ENCODE measurements at regions not wholly inside any gene's neighbourhood (a gene's known extent, or its start where the extent isn't known, plus 50 kb on each side); places are given as distances from the start of the nearest gene placed in this dataset.
"Not testable (repeated sequence)": the region's sequence is repeated elsewhere in the genome, so short reads cannot be mapped to it uniquely, and the experiment has no call there.

DNA sequence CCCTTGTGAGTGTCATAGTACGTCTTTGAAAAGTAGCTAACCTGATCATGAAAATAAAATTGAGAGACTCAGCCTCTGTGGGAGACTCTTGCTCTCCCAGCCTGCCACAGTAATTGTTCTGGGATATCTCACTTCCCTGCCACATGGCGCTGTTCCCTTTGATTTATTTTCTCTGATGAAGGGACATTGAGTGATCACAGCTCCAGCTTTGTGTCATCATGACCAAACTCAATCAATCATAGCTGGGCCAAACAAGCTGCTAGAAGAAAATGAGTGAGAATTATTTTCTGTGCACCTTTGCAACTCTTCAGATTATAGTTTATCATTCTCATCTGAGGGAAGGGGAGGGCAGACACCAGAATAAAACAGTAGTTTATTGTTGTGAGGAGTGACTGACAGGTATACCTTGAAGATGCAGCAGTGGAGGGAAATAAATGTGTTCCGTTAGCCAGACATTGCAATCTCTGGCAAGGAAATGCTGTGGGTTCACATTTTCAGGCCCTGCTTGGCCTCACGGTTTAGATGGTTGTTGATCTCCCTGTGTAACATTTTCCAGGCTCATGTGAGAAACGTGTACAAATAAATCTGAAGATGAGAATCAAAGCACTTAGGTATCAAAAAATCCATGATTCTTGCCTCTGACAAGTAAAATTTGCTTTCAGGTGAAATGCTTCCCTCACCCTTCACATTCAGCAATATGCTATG lies 174.7 kb upstream of the FBXL17 start:
- Mint-ChIP-seq H3K27me3 (peaks cover 2% of the 10 kb centered on the region), H3K4me1 (no peaks in the 10 kb centered on the region), H3K27ac (no peak overlapping the region), H3K4me3 (no peak overlapping the region), H3K9me3 (no peaks in the 10 kb centered on the region), H3K36me3 (no peaks in the 10 kb centered on the region)
- ATAC-seq (ENCODE audit: low read depth) (no peak), DNase-seq (ENCODE audit: low spot score in 2 of 2) (no peak)

DNA sequence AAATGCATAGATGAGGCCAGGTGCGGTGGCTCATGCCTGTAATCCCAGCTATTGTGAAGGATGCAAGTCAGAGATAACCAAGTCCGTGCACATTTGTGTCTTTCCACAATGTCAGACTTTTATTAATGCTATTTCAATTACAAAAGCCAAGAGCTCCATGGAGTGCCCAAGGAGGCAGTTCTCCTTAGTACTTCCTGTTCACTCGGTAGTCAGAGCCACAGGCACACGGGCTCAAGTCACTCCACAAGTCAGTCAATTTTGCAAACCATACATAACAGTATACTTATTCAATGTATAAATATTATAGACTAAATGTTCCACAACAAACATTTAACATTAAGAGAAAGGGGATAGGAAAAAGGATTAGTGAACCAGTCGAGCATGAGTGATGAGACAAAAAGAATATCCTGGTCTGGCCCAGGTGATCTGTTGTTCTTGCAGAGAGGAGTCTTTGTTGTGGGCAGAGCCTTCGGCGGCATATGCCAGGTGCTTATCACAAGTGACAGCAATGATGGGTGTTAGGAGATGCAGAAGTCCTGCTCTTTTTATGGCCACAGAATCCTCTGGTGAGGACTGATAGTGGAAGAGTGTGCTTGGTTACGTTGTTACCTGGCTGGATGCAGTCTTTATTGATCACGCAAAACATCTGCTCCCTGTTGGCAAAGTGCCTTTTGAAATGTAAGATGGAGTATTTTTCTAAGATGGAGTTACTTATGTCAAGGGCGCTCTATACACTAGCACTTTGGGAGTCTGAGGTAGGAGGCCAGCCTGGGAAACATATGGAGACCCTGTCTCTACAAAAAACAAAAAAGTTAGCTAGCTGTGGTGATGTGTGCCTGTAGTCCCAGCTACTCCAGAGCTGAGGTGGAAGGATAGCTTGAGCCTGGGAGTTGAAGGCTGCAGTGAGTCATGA lies 167.0 kb upstream of the FBXL17 start:
- Mint-ChIP-seq H3K9me3 (no peaks in the 10 kb centered on the region), H3K4me3 (no peak overlapping the region), H3K36me3 (no peaks in the 10 kb centered on the region), H3K27ac (no peak overlapping the region), H3K27me3 (peaks cover 10% of the 10 kb centered on the region), H3K4me1 (no peaks in the 10 kb centered on the region)
- DNase-seq (ENCODE audit: low spot score in 2 of 2) (no peak), ATAC-seq (ENCODE audit: low read depth) (no peak)

DNA sequence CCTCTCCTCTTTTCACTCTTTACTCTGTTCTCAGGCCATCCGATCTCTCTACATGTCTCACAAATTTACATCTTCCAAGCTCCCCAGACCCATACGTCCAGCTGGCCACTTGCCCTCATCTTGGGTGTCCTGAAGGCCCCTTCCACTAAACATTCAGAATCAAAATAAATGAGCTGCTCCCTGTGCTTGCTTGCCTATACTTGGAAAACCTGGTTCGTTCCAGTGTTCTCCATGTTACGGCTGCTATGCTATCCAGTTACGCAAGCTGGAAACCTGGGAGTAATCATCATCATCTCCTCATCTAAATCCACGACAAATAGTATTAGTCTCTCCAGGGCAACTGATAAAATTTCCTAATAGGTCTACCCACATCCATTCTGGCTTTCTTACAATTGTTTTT lies 165.0 kb upstream of the FBXL17 start:
- peaks cover 10% of the 10 kb centered on the region for H3K27me3 Mint-ChIP-seq
- no peaks in the 10 kb centered on the region for H3K36me3 Mint-ChIP-seq
- no peak overlapping the region for H3K4me3 Mint-ChIP-seq
- H3K9me3 Mint-ChIP-seq, result no peaks in the 10 kb centered on the region
- DNase-seq (ENCODE audit: low spot score in 2 of 2) (no peak), ATAC-seq (ENCODE audit: low read depth) (no peak)
- H3K4me1 Mint-ChIP-seq, result no peaks in the 10 kb centered on the region
- no peak overlapping the region for H3K27ac Mint-ChIP-seq

DNA sequence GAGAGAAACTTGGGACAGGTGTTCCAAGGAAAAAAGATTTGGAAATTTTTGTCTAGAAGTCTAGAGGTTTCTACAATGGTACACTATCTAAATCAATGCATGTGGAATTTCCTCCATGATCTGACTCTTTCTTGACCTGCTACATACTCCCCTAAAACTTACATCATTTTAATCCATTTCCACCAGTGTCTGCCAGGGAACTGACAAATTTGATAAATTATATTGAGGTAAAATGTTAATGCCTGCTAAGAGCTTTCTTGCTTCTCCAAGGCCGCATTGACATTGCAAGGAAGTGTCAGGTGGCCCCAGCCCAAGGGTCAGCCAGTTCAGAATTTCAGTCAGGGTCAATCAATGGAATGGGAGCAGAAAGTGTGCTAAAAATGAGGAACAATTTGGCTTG lies 163.4 kb upstream of the FBXL17 start:
- H3K27me3 Mint-ChIP-seq, result peaks cover 10% of the 10 kb centered on the region
- no peaks in the 10 kb centered on the region for H3K4me1 Mint-ChIP-seq
- H3K4me3 Mint-ChIP-seq, result no peak overlapping the region
- ATAC-seq (ENCODE audit: low read depth) (no peak), DNase-seq (ENCODE audit: low spot score in 2 of 2) (no peak)
- H3K27ac Mint-ChIP-seq, result no peak overlapping the region
- no peaks in the 10 kb centered on the region for H3K9me3 Mint-ChIP-seq
- no peaks in the 10 kb centered on the region for H3K36me3 Mint-ChIP-seq

DNA sequence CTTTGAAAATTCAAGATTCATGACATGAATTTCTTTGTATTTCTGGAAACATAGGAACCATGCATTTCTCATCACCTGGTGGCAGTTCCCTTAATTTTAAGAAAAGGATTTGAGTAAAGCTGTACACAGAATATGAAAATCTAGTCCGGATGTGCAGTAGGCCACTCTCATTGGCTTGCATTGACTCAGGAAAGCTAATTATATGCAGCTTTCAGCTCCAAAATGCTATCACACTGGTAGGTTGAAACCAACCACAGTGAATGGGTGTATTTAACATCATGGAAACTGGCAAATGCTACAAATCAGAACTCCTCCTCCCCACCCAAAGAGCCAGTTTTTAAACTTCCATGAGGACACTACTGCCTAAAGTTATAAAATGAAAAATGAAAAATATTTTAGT lies 161.6 kb upstream of the FBXL17 start:
- Mint-ChIP-seq H3K4me3 (no peak overlapping the region), H3K4me1 (no peaks in the 10 kb centered on the region), H3K27me3 (peaks cover 8% of the 10 kb centered on the region), H3K27ac (no peak overlapping the region), H3K9me3 (no peaks in the 10 kb centered on the region), H3K36me3 (no peaks in the 10 kb centered on the region)
- no peak for ATAC-seq (ENCODE audit: low read depth)
- no peak for DNase-seq (ENCODE audit: low spot score in 2 of 2)

DNA sequence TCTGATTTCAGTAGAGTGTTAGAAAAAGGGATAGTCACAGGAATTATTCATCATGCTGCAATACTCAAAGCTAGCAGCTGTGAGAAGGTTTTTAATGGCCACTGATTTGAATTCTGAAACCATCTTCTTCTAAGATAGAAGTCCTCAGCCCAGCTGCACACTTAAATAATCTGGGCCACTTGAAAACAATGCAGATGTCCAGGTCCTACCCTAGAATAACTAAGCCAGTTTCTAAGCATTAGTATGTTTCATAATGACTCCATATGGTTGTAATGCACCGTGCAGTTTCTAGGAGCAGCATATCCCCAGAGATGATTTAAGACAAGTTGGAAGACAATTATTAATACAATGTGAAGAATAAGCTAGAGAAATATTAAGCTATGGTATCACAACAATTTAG lies 159.9 kb upstream of the FBXL17 start:
- ATAC-seq (ENCODE audit: low read depth) (no peak), DNase-seq (ENCODE audit: low spot score in 2 of 2) (no peak)
- Mint-ChIP-seq H3K27me3 (peaks cover 6% of the 10 kb centered on the region), H3K27ac (no peak overlapping the region), H3K9me3 (no peaks in the 10 kb centered on the region), H3K4me1 (no peaks in the 10 kb centered on the region), H3K4me3 (no peak overlapping the region), H3K36me3 (no peaks in the 10 kb centered on the region)

DNA sequence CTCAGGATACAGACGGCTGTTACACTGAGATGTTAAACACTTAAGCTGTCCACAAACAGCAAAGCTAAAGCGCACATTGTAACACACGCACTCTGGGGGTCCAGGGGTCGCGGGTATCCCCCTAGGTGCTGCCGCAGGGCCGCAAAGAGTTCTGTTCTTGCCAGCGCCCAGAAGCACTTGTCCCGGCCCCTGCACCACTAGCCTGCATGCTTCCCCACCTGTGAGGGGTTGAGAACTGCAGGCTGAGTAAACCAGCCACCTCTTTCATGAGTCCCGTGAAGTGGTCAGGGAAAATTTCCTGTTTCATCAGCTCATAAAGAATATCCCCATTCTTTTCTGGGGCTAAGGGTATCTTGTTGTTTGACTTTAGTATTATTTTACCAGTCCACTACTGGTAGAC lies 154.4 kb upstream of the FBXL17 start:
- DNase-seq (ENCODE audit: low spot score in 2 of 2) (no peak), ATAC-seq (ENCODE audit: low read depth) (no peak)
- Mint-ChIP-seq H3K4me1 (peaks cover 2% of the 10 kb centered on the region), H3K27ac (no peak overlapping the region), H3K36me3 (no peaks in the 10 kb centered on the region), H3K4me3 (no peak overlapping the region), H3K9me3 (no peaks in the 10 kb centered on the region), H3K27me3 (peaks cover 3% of the 10 kb centered on the region)

DNA sequence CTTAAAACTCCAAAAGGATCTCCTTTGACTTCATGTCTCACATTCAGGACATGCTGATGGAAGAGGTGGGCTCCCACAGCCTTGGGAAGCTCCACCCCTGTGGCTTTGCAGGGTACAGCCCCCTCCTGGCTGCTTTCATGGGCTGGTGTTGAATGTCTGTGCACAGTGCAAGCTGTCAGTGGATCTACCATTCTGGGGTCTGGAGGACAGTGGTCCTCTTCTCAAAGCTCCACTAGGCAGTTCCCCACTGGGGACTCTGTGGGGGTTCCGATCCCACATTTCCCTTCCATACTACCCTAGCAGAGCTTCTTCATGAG lies 150.2 kb upstream of the FBXL17 start:
- H3K27ac Mint-ChIP-seq; H3K36me3 Mint-ChIP-seq; ATAC-seq (ENCODE audit: low read depth); H3K27me3 Mint-ChIP-seq; H3K4me3 Mint-ChIP-seq; H3K4me1 Mint-ChIP-seq; H3K9me3 Mint-ChIP-seq; DNase-seq (ENCODE audit: low spot score in 2 of 2): not testable (repeated sequence)

DNA sequence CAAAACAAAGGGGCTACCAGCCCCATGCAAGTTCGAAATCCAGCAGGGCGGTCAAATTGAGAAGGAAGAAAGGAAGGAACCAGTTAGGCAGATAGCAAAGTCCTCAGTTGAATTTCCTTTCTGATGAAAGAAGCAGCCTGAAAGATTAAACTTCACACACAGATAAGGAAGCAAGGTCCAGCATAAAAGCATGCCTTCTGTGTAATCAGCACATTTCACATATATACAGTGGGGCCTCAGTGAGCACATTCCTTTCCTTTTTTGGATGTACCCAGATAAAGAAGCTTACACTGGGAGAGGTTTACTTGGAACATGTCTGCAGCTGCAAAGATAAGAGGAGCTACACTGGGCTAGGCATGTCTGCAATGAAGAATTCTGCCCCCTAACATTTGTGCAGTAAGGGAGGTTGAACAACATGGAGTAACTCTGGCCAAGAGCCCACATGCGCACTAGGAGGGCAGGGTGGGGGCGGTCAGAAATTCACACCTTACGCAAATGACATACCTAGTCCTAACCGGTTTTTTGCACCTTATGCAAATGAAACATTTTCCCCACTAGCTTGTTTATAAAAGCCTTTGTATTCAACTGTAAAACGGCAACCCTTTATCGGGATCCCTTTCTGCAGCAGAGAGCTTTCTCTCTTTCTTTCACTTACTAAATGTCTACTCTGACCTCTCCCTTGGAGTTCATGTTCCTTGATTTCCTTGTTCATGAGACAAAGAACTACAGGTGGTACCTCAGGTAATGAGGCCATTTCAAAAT lies 149.7 kb upstream of the FBXL17 start:
- DNase-seq (ENCODE audit: low spot score in 2 of 2) (no peak), ATAC-seq (ENCODE audit: low read depth) (no peak)
- no peak overlapping the region for H3K27ac Mint-ChIP-seq
- no peak overlapping the region for H3K4me3 Mint-ChIP-seq
- peaks cover under 1% of the 10 kb centered on the region for H3K36me3 Mint-ChIP-seq
- peaks cover 3% of the 10 kb centered on the region for H3K4me1 Mint-ChIP-seq
- H3K27me3 Mint-ChIP-seq, result peaks cover 3% of the 10 kb centered on the region
- H3K9me3 Mint-ChIP-seq, result peaks cover 2% of the 10 kb centered on the region

DNA sequence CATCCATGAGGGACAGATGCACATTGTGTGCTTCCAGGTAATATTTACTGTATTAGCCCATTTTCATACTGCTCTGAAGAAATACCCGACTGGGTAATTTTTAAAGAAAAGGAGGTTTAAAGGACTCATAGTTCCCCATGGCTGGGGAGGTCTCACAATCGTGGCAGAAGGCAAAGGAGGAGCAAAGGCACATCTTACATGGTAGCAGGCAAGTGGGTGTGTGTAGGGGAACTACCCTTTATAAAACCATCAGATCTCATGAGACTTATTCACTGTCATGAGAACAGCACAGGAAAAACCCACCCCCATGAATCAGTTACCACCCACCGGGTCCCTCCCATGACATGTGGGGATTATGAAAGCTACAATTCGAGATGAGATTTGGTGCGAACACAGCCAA lies 148.8 kb upstream of the FBXL17 start:
- Mint-ChIP-seq H3K36me3 (peaks cover 3% of the 10 kb centered on the region), H3K4me3 (no peak overlapping the region), H3K27ac (no peak overlapping the region), H3K9me3 (peaks cover 7% of the 10 kb centered on the region), H3K27me3 (peaks cover 3% of the 10 kb centered on the region), H3K4me1 (peaks cover 3% of the 10 kb centered on the region)
- DNase-seq (ENCODE audit: low spot score in 2 of 2) (no peak), ATAC-seq (ENCODE audit: low read depth) (no peak)

DNA sequence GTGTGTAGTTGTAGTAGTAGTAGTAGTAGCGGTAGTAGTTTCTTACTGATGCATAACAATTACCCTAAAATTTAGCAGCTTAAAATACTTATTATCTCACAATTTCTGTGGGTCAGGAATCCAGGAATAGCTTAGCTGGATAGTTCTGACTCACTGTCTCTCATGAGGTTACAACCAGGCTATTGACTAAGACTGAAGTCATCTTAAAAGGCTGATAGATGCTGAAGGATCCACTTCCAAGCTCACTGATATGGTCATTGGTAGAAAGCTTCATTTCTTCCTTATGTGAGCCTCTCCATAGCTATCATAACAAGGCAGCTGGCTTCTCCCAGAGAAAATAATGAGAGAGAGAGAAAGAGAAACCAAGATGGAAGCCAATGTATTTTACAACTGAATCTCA lies 147.5 kb upstream of the FBXL17 start:
- Mint-ChIP-seq H3K27me3 (peaks cover 3% of the 10 kb centered on the region), H3K27ac (no peak overlapping the region), H3K4me1 (peaks cover 8% of the 10 kb centered on the region), H3K9me3 (peaks cover 7% of the 10 kb centered on the region), H3K4me3 (no peak overlapping the region), H3K36me3 (peaks cover 3% of the 10 kb centered on the region)
- ATAC-seq (ENCODE audit: low read depth) (no peak), DNase-seq (ENCODE audit: low spot score in 2 of 2) (no peak)

DNA sequence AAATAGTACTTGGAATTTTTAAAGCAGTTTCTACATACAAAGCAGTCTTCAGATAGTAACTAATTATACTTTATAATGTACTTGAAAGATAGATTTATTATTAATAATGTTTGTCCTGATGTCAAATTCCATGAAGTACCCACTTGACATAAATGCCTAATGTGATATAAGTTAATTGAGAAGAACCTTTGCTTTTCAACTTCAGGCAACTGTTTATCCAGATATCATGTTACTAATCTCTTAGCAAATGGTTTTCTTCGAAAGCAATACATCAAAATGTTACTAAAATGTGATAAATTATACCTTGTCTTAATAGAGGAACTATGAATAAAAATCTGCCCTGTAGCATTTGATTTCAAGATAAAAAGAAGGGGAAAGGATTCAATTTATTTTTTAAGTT lies 146.8 kb upstream of the FBXL17 start:
- no peak for DNase-seq (ENCODE audit: low spot score in 2 of 2)
- Mint-ChIP-seq H3K4me1 (peaks cover 13% of the 10 kb centered on the region), H3K4me3 (no peak overlapping the region), H3K27ac (no peak overlapping the region), H3K9me3 (peaks cover 7% of the 10 kb centered on the region), H3K27me3 (peaks cover 3% of the 10 kb centered on the region), H3K36me3 (peaks cover 3% of the 10 kb centered on the region)
- no peak for ATAC-seq (ENCODE audit: low read depth)

DNA sequence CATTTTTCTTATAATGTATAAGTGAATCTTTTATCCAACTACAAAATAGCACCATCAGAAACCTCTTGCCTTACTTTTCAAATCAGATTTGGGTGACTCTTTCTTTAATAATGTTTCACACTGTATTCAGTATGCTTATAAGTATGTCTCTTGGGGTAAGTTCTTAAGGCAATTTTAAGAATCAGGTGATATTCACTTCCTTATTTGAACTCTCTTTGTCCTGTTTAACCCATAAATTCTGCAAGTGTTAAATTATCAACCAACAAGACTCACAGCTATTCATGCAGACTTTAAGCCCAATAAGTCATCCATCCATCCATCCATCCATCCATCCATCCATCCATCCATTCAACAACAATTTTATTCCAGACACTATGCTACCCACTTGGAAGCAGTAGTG lies 142.7 kb upstream of the FBXL17 start:
- ATAC-seq (ENCODE audit: low read depth), result no peak
- H3K4me1 Mint-ChIP-seq, result peaks cover 29% of the 10 kb centered on the region
- peaks cover 3% of the 10 kb centered on the region for H3K27me3 Mint-ChIP-seq
- DNase-seq (ENCODE audit: low spot score in 2 of 2), result no peak
- H3K9me3 Mint-ChIP-seq, result peaks cover 7% of the 10 kb centered on the region
- peak overlapping the region; percentile 36 for H3K27ac Mint-ChIP-seq
- no peak overlapping the region for H3K4me3 Mint-ChIP-seq
- peaks cover 3% of the 10 kb centered on the region for H3K36me3 Mint-ChIP-seq

DNA sequence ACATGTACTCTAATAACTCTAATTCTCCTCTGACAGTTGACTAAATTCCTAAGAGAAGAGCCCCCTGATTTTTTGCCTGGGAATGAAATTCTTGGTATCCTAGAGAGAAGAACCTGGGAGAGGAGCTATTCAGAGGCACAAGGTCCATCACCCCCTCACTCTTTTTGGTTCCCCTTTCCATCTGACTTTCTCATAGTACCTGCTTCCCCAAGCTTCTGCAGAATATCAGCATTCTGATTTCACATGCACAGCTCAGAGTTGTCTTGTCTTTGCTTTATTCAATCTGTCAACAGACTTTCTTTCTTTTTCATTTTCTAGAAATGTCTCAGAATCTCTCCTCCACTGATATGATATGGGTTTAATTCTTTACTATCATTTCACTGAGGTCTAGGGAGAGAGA lies 141.5 kb upstream of the FBXL17 start:
- no peak for ATAC-seq (ENCODE audit: low read depth)
- Mint-ChIP-seq H3K27me3 (peaks cover 4% of the 10 kb centered on the region), H3K4me3 (no peak overlapping the region), H3K4me1 (peaks cover 27% of the 10 kb centered on the region), H3K9me3 (peaks cover 7% of the 10 kb centered on the region), H3K36me3 (peaks cover 3% of the 10 kb centered on the region), H3K27ac (no peak overlapping the region)
- DNase-seq (ENCODE audit: low spot score in 2 of 2), result no peak
